HK-2 (cell line): ENCODE measurements at regions not wholly inside any gene's neighbourhood (a gene's known extent, or its start where the extent isn't known, plus 50 kb on each side); places are given as distances from the start of the nearest gene placed in this dataset.
"Not testable (repeated sequence)": the region's sequence is repeated elsewhere in the genome, so short reads cannot be mapped to it uniquely, and the experiment has no call there.

Source experiments
- DNase-seq: peaks from one replicate; pipeline ENCODE4 v3.0.0-alpha.2; 2018; ENCODE audit not compliant: unreplicated experiment

DNA sequence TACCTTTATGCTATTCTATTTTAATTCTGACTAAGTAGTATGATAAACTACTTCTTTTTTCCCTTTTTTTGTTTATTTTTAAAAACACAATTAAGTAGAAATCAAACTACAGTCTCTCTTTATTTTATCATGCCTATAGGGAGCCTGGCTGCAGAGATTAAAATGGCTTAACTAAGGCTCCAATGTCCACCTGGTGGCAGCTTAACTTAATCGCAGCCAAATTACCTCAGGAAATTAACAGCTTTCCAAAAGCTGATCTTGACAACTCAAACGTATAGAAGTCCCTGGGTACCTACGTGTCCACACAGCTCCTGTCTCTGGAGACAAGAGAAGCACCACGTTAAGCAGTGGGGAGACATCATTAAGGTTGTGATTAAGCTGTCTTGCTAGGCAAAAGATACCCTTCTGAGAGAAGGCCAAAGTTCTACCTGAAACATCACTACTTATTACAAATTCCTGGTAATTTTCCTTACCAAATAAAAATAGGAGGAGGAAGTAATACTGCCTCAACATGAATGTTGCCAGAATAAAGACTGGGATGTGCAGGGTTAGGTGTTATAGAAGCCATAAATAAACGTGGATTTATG, 63.2 kb upstream of the SNX19 start:
- no peak for DNase-seq

DNA sequence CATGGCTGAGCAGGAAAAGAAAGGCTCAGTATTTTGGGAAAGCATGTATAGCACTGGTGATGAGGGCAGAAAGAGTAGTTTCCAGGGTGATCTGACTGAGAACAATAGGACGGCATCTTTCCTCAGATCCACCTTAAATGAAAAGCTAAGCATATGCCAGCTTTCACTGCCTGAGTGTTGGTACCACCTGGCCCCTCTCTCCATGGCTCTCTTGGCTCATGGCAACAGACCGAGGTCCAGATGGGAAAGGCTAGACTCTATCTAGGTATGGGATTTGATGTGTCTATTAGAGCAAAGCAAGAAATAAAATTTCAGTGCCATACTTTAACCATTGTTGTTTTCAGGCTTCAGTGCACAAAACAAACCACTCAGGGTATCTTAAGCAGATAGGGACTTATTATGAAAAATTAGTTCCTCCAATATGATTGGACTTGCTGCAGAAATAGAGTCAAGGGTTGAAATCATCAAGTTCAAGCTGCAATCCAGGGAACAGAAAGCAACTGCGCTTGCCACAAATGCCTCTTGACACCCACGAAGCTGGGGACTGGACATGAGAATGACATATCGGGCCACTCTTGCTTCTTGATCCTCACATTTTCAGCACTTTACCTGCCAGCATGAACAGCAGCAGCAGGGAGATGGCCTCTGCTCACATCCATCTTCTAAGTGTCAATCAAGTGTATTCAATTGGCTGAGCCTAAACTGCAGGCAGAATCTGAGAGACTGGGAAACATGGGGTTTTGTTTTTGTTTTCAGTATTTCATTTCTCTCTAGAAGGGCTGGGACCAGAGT, 64.0 kb upstream of the SNX19 start:
- no peak for DNase-seq

DNA sequence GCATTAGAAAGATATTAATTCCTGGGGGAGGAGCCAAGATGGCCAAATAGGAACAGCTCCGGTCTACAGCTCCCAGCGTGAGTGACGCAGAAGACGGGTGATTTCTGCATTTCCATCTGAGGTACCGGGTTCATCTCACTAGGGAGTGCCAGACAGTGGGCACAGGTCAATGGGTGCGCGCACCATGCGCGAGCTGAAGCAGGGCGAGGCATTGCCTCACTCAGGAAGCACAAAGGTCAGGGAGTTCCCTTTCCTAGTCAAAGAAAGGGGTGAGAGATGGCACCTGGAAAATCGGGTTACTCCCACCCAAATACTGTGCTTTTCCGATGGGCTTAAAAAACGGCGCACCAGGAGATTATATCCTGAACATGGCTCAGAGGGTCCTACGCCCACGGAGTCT, 68.0 kb upstream of the SNX19 start:
- not testable (repeated sequence) for DNase-seq

DNA sequence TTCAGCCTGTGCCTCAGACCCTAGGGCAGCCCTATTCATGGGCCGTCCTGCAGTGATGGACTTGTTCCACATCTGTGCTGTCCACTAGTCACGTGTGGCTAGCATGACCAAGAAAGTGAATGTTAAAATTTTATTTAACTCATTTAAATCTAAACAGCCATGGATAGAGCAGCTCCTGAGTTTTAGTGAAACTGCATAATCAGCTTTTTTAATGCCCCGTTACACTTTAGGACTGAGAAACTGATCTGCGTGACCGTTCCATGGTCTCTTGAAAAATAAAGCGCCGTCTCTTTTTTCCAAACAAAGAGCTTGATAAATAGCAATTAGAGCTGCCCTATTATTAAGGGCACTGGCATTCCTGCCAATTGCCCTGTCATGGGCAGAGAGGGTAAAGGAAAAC, 76.5 kb upstream of the SNX19 start:
- no peak for DNase-seq

DNA sequence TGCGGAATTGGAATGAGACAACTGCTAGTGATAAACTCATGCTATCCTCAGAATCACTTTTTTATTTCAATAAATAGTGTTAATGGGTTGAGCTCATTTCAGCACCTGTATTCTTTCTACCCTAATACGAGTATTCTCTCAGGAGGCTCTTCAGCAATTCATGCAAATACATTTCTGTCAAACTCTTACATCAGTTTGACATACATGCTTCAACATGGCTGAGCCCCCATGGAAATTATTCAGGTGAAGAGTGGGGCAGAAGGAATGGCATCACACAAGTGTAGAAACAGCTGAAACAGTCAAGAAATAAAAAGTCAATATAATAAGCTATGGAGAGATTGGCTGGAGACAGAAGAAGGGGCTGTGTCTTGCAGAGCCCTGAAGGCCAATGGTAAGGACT, 77.8 kb upstream of the SNX19 start:
- no peak for DNase-seq

DNA sequence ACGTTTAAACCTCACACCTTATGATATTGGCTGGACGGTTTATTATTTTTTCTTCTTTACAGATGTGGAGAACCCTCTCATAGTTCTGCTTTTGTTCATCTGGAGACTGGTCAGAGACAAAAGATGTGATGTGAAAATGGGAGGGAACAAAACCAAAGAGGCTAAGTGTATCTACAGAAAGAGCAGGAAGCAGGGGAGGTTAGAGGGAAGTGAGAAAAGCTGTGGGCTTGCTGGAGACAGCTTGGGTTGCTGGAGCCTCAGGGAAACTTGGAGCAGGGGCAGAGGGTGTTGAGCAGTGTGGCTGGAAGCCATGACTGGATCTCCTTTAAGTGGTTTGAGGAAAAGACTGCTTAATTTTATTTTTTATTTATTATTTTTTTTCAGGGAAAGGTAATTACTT, 79.0 kb upstream of the SNX19 start:
- no peak for DNase-seq

DNA sequence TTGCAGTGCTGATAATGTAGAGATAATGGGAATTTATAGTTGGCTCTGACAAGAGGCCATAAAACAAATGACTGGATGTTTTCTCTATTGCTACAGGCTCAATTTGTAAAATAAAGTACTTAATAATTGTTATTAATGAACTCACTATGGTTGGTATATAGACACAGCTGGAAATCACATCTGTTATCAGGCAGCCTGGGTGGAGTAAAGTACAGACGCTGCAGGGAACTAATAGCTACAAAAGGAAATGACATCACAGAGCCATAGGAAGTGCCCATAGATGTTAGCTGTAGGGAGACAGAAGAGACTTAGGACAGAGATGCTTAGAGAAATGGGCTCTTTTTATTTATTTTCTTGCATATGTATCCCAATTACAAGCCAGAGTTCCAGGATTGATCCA, 81.0 kb upstream of the SNX19 start:
- no peak for DNase-seq

DNA sequence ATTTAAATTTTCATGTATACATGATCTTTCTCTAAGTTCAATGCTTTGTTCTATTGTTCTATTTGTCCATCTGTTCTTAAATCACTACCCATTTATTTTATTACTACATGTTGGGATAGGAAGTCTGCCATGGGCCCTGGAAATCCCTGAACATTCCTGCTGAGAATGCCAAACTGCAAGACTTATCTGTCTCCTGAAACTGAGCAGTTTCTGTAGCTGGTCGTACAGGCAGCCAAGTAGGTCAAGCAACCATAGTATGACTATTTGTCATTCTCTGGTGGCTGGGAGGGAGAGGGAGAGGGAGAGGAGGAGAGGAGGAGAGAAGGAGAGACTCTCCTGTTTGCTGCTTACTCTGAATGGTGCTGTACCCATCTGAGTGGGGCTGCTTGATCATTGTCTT, 82.8 kb upstream of the SNX19 start:
- no peak for DNase-seq

DNA sequence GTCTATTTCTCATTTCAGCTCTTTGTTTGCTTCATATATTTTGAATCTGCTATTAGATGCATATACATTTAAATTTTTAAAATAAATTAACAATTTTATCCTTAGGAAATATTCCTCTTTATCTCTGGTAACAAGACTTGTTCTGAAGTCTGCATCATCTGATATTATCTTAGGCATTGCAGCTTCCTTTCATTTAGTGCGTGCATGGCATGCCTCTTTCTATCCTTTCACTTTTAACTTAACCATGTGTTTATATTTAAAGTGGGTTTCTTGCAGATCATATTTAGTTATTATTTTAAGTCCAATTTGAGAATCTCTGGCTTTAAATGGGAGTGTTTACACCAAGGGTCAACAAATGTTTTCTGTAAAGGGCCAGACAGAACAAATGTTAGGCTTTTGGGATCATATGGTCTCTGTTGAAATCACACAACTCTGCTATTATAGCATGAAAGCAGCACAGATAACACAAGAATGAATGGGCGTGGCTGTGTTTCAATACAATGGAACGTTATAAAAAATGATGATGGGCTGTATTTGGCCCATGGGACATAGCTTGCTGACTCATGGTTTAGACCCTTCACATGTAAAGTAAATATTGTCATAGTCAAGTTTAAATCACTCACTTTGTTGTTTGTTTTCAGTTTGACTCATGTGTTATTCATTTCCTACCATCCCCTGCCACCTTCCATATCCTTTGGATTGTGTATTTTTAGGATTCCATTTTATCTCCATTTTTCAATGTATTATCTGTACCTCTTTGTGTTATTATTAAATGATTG, 83.9 kb upstream of the SNX19 start:
- no peak for DNase-seq

DNA sequence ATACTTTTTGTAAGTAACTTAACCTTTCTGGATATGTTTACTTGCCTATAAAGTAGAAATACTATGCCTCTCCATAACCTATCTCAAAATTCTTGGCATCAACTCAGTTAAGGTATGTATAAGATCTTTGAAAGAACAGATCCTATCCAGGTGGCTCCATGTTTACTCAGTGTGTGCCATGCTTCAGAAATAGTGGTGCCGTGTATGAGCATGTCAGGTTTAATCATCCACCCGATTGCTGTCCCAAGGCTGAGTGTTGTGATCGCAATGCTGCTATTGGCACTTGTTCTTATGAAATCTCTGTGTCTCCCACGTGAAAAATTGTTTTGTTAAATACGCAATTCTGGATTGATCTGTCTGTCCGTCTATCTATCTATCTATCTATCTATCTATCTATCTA, 85.9 kb upstream of the SNX19 start:
- no peak for DNase-seq

DNA sequence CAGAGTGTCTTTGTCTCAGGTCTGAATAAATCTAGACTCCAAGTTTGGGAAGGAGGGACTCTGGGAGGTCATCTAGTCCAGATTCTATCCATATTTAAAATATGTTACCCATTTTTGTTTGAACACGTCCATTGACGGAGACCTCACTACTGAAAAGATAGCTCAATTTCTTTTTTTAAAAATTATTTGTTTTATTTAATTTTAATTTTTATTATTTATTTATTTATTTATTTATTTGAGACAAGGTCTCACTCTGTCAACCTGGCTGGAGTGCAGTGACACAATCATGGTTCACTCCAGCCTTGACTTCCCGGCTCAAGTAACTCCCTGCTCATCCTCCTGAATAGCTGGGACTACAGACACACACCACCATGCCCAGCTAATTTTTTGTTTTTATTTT, 89.5 kb upstream of the SNX19 start:
- no peak for DNase-seq

DNA sequence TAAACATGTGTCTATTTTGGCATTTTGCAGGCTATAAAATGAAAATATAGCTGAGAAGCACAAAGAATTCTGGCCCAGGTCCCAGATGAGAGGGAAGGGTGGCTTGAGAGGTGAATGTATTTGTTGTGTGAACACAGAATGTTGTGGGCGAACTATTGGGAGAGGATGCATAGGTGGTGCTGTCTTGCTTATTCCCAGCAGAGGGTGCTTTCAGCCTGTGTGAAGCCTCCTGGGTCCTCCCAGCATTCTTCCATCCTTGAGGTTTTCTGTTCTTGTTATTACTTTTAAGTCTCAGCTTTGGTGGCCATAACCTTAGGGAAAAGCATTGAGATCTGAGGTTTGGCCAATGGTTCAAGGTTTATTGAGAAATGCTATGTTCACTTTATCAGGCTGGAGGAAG, 108.7 kb upstream of the SNX19 start:
- DNase-seq = no peak

DNA sequence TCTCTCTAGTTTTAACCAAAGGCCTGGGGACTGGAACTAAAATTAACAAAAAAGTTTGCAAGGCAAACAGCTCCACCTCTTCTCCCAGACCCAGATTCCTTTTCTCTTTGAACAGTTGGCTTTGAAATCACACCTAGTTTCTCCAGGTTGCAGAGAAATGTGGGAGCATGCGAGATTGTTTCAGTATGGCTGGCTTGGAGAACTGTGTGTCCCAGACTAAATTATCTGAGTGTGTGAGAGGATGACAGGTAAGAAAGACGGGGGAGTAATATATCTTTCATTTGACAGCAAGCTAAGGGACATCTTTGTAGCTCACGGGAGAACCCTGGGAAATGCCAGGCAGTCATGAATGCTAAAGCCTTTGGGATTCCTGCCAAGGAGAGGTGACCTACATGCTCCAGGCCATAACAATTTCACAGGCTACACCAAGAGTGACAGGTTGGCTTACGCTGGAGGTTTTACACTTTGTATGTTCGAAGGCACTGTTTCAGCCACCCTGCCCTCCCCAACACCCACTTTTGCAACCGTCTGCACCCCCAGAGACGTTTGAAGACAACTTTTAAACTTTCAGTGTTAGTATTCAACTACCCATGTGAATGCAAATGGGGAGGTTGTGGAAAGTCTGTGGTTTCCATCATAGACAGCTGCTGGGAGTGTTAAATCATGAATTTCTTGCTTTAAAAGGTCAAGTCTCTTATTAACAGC, 109.3 kb upstream of the SNX19 start:
- no peak for DNase-seq

DNA sequence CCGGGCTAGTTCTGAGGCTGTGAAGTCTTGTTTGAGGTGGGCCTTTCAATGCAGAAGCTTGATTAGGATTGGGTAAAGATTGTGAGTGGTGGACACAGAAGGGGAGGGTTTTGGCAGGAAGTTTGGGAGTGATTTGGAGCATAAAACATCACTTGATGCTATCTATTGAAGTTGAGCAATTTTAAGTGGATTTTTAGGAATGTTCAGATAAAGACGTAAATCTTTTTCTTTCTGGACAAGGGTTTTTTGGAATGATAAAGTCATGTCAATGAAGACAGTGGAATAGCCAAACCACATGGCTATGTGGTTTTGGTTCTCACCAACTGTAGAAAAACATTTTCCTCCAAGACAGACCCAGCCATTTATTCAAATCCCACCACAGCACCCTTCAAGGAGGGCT, 111.2 kb upstream of the SNX19 start:
- DNase-seq = no peak

DNA sequence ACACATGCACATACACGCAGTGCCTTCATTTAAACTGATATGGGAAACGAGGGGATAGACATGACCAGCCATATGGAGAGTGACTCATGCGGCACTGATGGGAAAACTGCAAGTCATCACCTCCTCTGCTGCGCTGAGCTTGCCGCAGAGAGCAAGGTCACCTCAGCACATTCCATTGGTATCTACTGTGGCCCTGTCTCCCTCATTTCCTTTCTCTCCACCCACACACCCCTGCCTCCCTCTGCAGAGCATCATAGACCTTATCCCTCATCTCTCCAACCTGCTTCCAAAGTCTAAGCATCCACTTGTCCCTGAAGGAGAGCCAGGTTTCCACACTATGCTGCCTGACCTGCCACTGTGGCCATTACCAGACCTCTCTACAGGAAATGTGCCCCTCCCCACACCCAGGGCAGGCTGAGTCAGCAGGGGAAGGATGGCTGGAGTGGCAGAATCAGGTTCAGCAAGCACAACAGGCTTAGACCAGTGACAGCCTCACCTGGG, 116.9 kb upstream of the SNX19 start:
- peak; percentile 1 for DNase-seq

DNA sequence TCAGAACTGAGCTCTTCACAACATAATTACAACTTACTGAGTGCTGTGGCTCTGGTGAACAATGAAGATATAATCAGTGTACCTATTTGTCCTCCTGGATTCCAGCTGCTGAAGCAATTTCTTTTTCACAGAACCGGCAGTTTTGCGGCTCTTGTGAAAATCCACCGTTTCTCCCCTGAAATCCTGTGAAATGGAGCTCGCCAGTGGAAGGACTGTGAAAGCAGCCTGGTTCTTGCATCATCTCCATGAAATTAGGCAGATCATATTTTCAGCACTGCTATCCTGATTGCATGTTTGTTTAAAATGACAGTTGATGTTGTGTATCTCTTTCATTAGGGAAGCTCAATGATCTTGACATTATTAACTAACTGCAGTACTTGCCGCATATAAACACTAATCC, 120.2 kb upstream of the SNX19 start:
- no peak for DNase-seq

DNA sequence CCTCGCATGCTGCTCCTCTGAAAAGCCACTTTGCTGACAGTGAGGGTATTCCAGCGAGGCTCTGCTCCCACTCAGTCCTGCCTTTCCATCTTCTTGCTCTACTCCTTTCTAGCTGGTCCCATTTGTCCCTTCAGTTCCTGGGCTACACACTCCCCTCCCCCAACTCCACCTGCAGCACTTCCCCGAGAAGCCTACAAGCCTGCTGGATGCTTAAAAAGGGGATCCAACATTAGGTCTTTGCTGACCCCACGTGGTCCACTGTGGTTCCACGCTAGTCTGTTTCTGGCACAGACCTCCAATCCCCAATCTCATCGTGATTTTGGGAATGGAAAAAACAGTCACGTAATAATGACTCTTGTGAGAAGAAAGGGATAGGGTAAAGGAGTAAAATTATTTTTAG, 121.6 kb upstream of the SNX19 start:
- no peak for DNase-seq

DNA sequence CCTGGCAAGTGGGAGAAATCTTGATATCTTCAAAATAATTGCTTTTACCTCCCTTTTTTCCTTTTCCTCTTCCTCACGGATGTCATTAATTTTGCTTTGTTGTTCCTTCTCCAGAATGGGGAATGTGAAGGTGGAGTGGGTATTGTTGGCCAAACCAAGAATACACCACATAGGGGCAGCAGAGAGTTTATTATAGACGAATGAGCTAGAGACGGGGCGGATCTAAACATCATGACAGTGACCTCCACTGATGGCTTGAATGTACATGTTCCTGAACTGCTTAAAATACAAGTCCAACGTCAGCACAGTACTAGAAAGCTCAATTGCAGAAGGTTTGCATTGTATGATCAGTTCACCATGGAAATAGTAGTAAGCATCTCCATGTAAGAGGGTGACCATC, 122.3 kb upstream of the SNX19 start:
- no peak for DNase-seq

DNA sequence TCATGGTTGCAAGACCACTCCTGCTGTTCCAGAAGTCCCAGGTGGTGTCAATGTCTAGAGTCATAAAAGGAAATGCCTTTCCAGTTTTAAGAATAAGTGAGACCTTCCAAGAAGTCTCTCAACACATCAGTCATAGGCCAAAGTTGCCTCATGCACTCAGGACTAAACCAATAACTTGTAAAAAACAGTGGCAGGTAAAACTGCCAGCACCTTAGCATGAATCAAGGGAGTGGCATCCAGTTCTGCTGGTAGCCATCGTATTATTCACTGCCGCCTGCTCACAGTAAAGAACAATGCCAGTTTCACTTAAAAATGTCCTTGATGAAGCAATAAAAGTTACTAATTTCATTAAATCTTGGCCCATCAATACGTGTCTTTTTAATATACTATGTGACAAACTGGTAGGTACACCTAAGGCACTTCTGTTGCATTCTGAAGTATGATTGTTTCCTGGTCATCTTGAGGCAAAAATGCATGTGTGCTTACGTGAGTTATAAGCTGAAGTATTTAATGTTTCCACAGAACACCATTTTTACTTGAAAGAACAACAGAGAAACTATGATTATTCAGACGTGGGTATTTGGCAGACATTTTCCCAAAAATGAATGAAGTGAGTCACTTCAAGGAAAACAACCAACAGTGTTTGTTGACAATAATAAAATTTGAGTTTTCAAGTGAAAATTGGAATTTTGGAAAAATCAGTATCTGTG, 125.2 kb upstream of the SNX19 start:
- no peak for DNase-seq

DNA sequence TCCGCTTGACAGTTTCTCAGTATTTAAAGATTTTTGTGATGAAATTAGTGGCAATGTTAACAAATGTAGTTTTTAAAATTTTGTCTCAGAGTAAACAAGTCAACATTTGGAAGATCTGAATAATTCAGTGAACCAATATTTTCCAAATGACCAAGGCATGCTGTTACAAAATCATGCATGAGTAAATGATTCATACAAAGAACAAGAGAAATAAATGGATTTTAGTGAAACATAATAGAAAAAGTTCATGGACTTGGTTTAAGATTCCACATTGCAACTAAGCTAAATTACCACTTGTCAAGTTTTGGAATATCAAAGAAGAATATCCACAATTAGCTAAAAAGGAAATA, 125.7 kb upstream of the SNX19 start:
- no peak for DNase-seq

DNA sequence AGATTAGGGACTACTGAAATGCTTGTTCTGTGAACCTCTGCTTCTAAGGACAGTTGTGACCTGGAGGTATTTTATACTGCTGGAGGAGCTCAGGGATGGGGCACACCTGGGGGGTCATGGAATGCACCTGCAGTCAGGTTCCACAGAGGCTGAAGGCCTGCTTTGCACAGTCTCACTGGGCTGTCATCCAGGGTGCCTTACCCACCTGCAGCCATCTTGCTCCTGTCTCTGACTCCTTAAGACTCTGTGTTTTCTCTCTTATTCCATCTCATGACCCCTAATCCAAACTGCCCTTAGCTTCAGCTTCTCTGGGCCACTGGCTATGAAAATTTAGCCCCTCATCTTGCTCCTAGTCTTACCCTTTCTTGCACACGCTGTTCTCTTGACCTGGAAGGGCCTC, 127.0 kb upstream of the SNX19 start:
- DNase-seq = no peak

DNA sequence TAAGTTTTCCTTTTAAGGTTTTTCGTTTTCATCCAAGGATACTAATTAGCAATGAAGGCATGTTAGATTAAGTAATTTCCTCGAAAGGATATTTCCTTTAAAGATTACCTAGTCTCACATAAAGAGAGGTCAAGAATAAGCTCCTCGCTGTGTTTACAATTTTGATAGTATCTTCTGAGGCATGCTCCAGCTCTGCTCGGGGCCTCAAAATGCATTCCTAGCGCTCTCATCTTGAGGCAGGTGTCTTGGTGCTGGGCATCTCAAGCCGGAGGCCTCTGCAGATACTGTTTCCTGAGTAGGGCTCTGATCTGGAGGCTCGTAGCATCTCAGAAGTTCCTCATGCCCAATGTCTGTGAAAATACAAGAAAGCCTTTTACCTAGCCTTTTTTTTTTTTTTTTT, 128.6 kb upstream of the SNX19 start:
- DNase-seq = no peak
